ENCODE measurements at regions not wholly inside any gene's neighbourhood (a gene's known extent, or its start where the extent isn't known, plus 50 kb on each side); places are given as distances from the start of the nearest gene placed in this dataset.
A peak's percentile ranks its signal among the peaks of the same experiment; 100 is the strongest.

DNA sequence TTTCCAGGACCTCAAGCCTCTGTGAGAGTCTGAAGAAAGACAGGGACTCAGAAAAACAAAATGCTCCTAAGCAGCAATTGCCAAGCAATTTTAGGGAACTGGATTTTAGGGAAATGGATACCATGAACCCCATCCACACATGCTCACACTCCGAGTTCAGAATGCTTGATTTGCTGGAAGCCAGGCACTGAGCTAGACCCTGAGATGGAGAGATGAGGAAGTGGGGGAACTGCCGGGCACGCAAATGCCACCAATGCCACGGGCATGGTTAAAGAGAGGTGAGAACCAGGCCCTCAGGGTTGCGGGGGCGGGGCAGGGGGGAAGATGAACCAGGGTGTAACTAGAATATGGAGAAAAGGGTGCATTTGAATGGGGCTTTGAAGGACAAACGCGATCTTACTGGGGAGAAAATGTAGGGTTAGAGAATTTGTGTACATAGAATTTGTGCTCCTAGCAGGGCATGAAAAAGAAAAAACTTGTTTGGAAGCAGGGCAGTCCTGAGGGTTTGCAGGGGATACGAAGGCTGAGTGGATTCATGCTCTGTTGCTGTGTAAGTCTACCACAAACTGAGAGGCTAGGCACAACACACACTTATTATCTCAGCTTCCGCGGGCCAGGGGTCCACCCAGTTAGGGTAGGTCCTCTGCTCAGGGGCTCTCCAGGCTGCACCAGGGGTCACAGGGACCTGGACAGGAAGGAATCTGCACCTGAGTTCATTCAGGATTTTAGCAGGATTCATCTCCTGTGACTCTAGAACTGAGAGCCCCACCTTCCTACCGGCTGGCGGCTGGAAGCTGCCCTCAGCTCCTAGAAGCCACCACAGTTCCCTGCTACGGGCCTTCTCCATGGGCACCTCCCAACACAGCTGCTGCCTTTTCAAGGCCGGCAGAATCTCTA is 108.0 kb downstream of the SNX5 start:
- H3K9me3 ChIP-seq (ENCODE audit: insufficient read depth, low read depth, low read length) = peaks cover 3% of the 10 kb centered on the region
- no peaks in the 10 kb centered on the region for H3K27me3 ChIP-seq (ENCODE audit: insufficient read depth, low read length)
- H2BK12ac ChIP-seq (ENCODE audit: low read length) = no peak overlapping the region
- no peaks in the 10 kb centered on the region for H3K79me2 ChIP-seq (ENCODE audit: control insufficient read depth, insufficient read depth, low read length, poor library complexity)
- H3K4me1 ChIP-seq (ENCODE audit: control insufficient read depth in 1 of 2, insufficient read depth in 2 of 2, low read length in 2 of 2) = no peaks in the 10 kb centered on the region
- no peak overlapping the region for H2BK5ac ChIP-seq (ENCODE audit: low read depth, low read length, poor library complexity)
- H3K14ac ChIP-seq (ENCODE audit: low read length) = no peak overlapping the region
- H3K36me3 ChIP-seq (ENCODE audit: control insufficient read depth in 1 of 2, insufficient read depth in 2 of 2, low read length in 2 of 2) = no peaks in the 10 kb centered on the region
- no peak overlapping the region for H3K4ac ChIP-seq (ENCODE audit: low read depth, low read length)
- no peak overlapping the region for H4K91ac ChIP-seq (ENCODE audit: low read depth, low read length)
- DNase-seq = no peak
- no peak overlapping the region for H4K12ac ChIP-seq (ENCODE audit: low read depth, low read length)
- no peak overlapping the region for H2AFZ ChIP-seq (ENCODE audit: insufficient read depth, low read length, poor library complexity)
- no peak overlapping the region for H2AK5ac ChIP-seq (ENCODE audit: low read length)
- no peak overlapping the region for H3K4me2 ChIP-seq (ENCODE audit: low read length)
- no peak overlapping the region for H3K4me3 ChIP-seq (ENCODE audit: low read depth, low read length)
- H3K79me1 ChIP-seq (ENCODE audit: low read length) = no peaks in the 10 kb centered on the region
- no peak overlapping the region for H4K8ac ChIP-seq (ENCODE audit: low read depth, low read length)
- H2BK120ac ChIP-seq (ENCODE audit: insufficient read depth, low read length, poor library complexity) = no peak overlapping the region
- no peak overlapping the region for H3K9ac ChIP-seq (ENCODE audit: low read length)
- no peak overlapping the region for H3K18ac ChIP-seq (ENCODE audit: low read length)
- H3K23ac ChIP-seq (ENCODE audit: low read length) = no peak overlapping the region
- no CpG with 5 or more reads among the region's 15 CpGs for WGBS (ENCODE audit: extremely low coverage, insufficient coverage, insufficient read length)
- H3K27ac ChIP-seq (ENCODE audit: low read depth, low read length) = no peak overlapping the region

DNA sequence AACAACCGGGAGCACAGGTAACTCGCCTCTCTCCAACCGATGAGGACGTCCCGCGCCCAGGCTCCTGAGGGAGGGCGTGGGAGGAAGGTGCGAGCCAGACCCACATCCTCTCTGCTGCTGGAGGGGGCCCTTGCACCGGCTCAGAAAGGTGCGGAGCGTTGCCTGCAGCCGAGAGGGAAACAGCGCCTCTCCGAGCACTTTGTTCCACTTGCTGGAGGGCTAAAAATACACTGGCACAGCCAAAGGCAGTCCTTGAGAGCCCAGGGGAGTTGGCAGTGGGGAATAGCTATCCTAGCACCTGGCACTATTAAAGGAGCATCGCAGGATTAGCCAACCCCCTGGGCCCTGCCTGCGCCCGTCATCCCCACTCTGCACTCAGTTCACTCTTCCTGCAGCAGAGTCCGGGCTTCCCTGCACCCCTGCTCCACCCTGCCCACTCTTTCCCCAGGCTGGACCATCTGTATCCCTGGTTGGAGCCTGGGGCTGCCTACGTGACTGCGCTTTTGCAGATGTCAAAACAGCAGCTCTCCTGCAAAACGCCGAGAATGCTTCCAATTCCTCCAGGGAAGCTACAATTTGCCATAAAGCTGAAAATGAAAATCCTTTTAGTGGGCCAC is 108.9 kb downstream of the SNX5 start:
- H3K36me3 ChIP-seq (ENCODE audit: control insufficient read depth in 1 of 2, insufficient read depth in 2 of 2, low read length in 2 of 2) = no peaks in the 10 kb centered on the region
- H3K79me2 ChIP-seq (ENCODE audit: control insufficient read depth, insufficient read depth, low read length, poor library complexity) = no peaks in the 10 kb centered on the region
- no peak overlapping the region for H3K4ac ChIP-seq (ENCODE audit: low read depth, low read length)
- H3K4me2 ChIP-seq (ENCODE audit: low read length) = no peak overlapping the region
- H3K4me1 ChIP-seq (ENCODE audit: control insufficient read depth in 1 of 2, insufficient read depth in 2 of 2, low read length in 2 of 2) = no peaks in the 10 kb centered on the region
- no peak overlapping the region for H2AFZ ChIP-seq (ENCODE audit: insufficient read depth, low read length, poor library complexity)
- no peak overlapping the region for H2BK5ac ChIP-seq (ENCODE audit: low read depth, low read length, poor library complexity)
- H3K18ac ChIP-seq (ENCODE audit: low read length) = no peak overlapping the region
- H3K4me3 ChIP-seq (ENCODE audit: low read depth, low read length) = no peak overlapping the region
- H2BK12ac ChIP-seq (ENCODE audit: low read length) = no peak overlapping the region
- no peak overlapping the region for H4K8ac ChIP-seq (ENCODE audit: low read depth, low read length)
- H3K27me3 ChIP-seq (ENCODE audit: insufficient read depth, low read length) = no peaks in the 10 kb centered on the region
- H3K79me1 ChIP-seq (ENCODE audit: low read length) = no peaks in the 10 kb centered on the region
- no peak overlapping the region for H2BK120ac ChIP-seq (ENCODE audit: insufficient read depth, low read length, poor library complexity)
- DNase-seq = peak in 1 of 2 donors; percentile 45
- H3K23ac ChIP-seq (ENCODE audit: low read length) = no peak overlapping the region
- H3K9ac ChIP-seq (ENCODE audit: low read length) = no peak overlapping the region
- no peak overlapping the region for H3K27ac ChIP-seq (ENCODE audit: low read depth, low read length)
- no peak overlapping the region for H2AK5ac ChIP-seq (ENCODE audit: low read length)
- no peak overlapping the region for H3K14ac ChIP-seq (ENCODE audit: low read length)
- H4K12ac ChIP-seq (ENCODE audit: low read depth, low read length) = no peak overlapping the region
- no CpG with 5 or more reads among the region's 22 CpGs for WGBS (ENCODE audit: extremely low coverage, insufficient coverage, insufficient read length)
- no peak overlapping the region for H4K91ac ChIP-seq (ENCODE audit: low read depth, low read length)
- H3K9me3 ChIP-seq (ENCODE audit: insufficient read depth, low read depth, low read length) = peaks cover 3% of the 10 kb centered on the region

DNA sequence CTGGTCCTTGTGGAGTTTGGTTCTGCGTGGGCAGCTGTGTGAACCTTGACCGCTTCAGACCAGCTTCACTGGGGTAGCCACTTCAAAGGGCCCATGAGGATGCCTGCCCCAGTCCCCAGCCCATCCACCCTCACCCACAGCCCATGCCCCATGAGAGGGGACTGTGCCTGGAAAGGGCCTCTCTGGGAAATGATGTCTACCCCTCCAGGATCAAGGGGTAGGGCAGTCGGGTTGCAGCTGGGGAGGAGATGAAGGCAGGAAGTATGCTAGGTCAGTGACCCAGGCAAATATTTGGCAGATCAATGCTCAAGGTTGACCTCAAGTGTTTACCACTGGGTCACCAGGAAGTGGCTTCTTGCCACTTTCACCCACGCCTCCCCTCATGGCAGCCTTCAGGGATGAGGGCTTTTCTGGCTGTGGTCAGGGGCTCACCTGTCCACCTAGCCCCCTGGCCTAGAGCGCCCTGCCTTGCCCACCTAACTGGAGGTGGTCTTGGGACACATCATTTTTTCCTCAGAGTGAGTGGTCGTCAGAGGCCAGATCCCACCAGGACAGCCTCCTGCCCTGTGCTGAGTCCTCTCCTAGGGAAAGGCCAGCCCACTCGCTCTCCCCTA is 109.5 kb downstream of the SNX5 start:
- no peak overlapping the region for H2BK120ac ChIP-seq (ENCODE audit: insufficient read depth, low read length, poor library complexity)
- no peak overlapping the region for H4K8ac ChIP-seq (ENCODE audit: low read depth, low read length)
- H3K4me3 ChIP-seq (ENCODE audit: low read depth, low read length) = no peak overlapping the region
- H3K4me1 ChIP-seq (ENCODE audit: control insufficient read depth in 1 of 2, insufficient read depth in 2 of 2, low read length in 2 of 2) = no peaks in the 10 kb centered on the region
- no peak overlapping the region for H4K12ac ChIP-seq (ENCODE audit: low read depth, low read length)
- WGBS (ENCODE audit: extremely low coverage, insufficient coverage, insufficient read length) = no CpG with 5 or more reads among the region's 7 CpGs
- H3K36me3 ChIP-seq (ENCODE audit: control insufficient read depth in 1 of 2, insufficient read depth in 2 of 2, low read length in 2 of 2) = no peaks in the 10 kb centered on the region
- no peak overlapping the region for H3K4me2 ChIP-seq (ENCODE audit: low read length)
- no peak overlapping the region for H2AK5ac ChIP-seq (ENCODE audit: low read length)
- no peaks in the 10 kb centered on the region for H3K27me3 ChIP-seq (ENCODE audit: insufficient read depth, low read length)
- no peak overlapping the region for H2AFZ ChIP-seq (ENCODE audit: insufficient read depth, low read length, poor library complexity)
- H3K27ac ChIP-seq (ENCODE audit: low read depth, low read length) = no peak overlapping the region
- no peak overlapping the region for H2BK12ac ChIP-seq (ENCODE audit: low read length)
- H3K4ac ChIP-seq (ENCODE audit: low read depth, low read length) = no peak overlapping the region
- H3K14ac ChIP-seq (ENCODE audit: low read length) = no peak overlapping the region
- H4K91ac ChIP-seq (ENCODE audit: low read depth, low read length) = no peak overlapping the region
- peaks cover 3% of the 10 kb centered on the region for H3K9me3 ChIP-seq (ENCODE audit: insufficient read depth, low read depth, low read length)
- no peaks in the 10 kb centered on the region for H3K79me1 ChIP-seq (ENCODE audit: low read length)
- no peak overlapping the region for H3K23ac ChIP-seq (ENCODE audit: low read length)
- H3K79me2 ChIP-seq (ENCODE audit: control insufficient read depth, insufficient read depth, low read length, poor library complexity) = no peaks in the 10 kb centered on the region
- no peak overlapping the region for H2BK5ac ChIP-seq (ENCODE audit: low read depth, low read length, poor library complexity)
- no peak overlapping the region for H3K18ac ChIP-seq (ENCODE audit: low read length)
- H3K9ac ChIP-seq (ENCODE audit: low read length) = no peak overlapping the region
- DNase-seq = no peak

DNA sequence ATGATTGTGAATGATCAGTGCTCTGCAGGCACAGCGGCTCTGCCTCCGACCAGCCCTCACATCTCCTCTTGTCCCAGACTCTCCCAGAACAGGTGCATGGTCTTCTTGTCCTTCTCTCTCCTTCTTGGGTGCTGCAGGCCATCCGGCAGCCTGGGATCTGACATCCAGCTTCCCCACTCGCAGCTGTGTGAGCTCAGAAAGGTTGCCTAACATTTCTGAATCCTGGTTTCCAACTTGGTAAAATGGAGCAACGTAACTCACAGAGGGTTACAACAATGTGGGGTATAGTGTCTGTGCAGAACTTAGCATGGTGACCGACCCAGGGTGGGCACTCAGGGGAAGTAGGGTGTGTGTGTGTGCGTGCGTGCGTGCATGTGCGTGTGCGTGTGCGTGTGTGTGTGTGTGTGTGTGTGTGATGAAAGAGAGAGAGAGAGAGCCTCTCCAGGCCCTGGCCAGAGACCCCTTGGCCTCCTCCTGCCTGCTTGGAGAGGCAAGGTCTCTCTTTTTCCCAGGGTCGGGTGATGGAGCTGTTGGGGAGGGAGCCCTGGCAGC is 110.1 kb downstream of the SNX5 start:
- no CpG with 5 or more reads among the region's 13 CpGs for WGBS (ENCODE audit: extremely low coverage, insufficient coverage, insufficient read length)
- no peak for DNase-seq
- no peaks in the 10 kb centered on the region for H3K27me3 ChIP-seq (ENCODE audit: insufficient read depth, low read length)
- no peak overlapping the region for H3K4ac ChIP-seq (ENCODE audit: low read depth, low read length)
- H3K9me3 ChIP-seq (ENCODE audit: insufficient read depth, low read depth, low read length) = peaks cover 3% of the 10 kb centered on the region
- H3K79me2 ChIP-seq (ENCODE audit: control insufficient read depth, insufficient read depth, low read length, poor library complexity) = no peaks in the 10 kb centered on the region
- H3K18ac ChIP-seq (ENCODE audit: low read length) = no peak overlapping the region
- H3K23ac ChIP-seq (ENCODE audit: low read length) = no peak overlapping the region
- H3K4me2 ChIP-seq (ENCODE audit: low read length) = no peak overlapping the region
- no peak overlapping the region for H3K4me3 ChIP-seq (ENCODE audit: low read depth, low read length)
- H3K9ac ChIP-seq (ENCODE audit: low read length) = no peak overlapping the region
- no peak overlapping the region for H2BK12ac ChIP-seq (ENCODE audit: low read length)
- H3K14ac ChIP-seq (ENCODE audit: low read length) = no peak overlapping the region
- H3K79me1 ChIP-seq (ENCODE audit: low read length) = no peaks in the 10 kb centered on the region
- H2AFZ ChIP-seq (ENCODE audit: insufficient read depth, low read length, poor library complexity) = no peak overlapping the region
- no peak overlapping the region for H2BK5ac ChIP-seq (ENCODE audit: low read depth, low read length, poor library complexity)
- H4K8ac ChIP-seq (ENCODE audit: low read depth, low read length) = no peak overlapping the region
- no peak overlapping the region for H2BK120ac ChIP-seq (ENCODE audit: insufficient read depth, low read length, poor library complexity)
- no peaks in the 10 kb centered on the region for H3K36me3 ChIP-seq (ENCODE audit: control insufficient read depth in 1 of 2, insufficient read depth in 2 of 2, low read length in 2 of 2)
- no peak overlapping the region for H4K12ac ChIP-seq (ENCODE audit: low read depth, low read length)
- no peak overlapping the region for H2AK5ac ChIP-seq (ENCODE audit: low read length)
- no peak overlapping the region for H3K27ac ChIP-seq (ENCODE audit: low read depth, low read length)
- H3K4me1 ChIP-seq (ENCODE audit: control insufficient read depth in 1 of 2, insufficient read depth in 2 of 2, low read length in 2 of 2) = no peaks in the 10 kb centered on the region
- H4K91ac ChIP-seq (ENCODE audit: low read depth, low read length) = no peak overlapping the region

Data from trophoblast cell (in vitro differentiated cells and primary cell).